NCI-H524 treated with DMSO at 0.1 percent for 48 hours (cell line): ENCODE measurements at regions not wholly inside any gene's neighbourhood (a gene's known extent, or its start where the extent isn't known, plus 50 kb on each side); places are given as distances from the start of the nearest gene placed in this dataset.

Experiments
- DNase-seq: peaks from one replicate; lab custom pipeline; 2025; lab: John Stamatoyannopoulos, UW

DNA sequence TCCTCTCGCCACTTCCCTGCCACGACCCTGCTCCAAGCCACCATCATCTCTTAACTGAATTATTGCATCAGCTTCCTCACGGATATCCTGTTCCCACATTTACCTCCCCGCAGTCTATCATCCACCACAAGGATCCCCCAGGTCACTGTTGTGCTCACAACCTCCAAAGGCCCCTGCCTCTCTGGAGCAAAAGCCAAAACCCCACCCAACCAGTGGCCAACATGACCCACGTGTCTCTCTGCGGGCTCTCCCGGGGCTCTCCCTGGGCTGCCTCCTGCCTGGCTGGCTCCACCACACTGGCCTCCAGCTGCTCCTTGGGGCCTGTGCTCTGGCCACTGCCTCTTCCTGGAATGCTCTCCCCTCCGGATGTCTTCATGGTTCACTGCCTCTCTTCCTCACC lies 809.3 kb downstream of the UQCRFS1 start:
- DNase-seq: no peak

GRCh38 chr19:28402701-28403290 lies 810.2 kb downstream of the UQCRFS1 start:
- DNase-seq: no peak

GRCh38 chr19:28401739-28402424 lies 811.1 kb downstream of the UQCRFS1 start:
- DNase-seq: no peak

GRCh38 chr19:28400953-28401671 lies 811.8 kb downstream of the UQCRFS1 start:
- no peak for DNase-seq

DNA sequence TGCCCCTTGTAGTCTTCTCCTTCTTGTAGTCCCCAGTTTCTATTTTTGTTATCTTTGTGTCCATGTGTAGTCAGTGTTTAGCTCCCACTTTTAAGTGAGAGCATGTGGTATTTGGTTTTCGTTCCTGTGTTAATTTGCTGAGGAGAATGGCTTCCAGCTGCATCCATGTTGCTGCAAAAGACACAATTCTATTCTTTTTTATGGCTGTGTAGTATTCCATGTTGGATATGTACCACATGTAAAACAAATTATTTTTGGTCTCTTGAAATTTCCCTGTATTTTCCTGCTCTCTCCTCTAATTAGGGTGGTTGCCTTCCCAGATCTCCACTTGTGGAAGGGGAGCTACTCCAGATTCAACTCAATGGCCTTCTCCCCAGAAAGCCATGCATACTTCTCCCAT lies 813.8 kb downstream of the UQCRFS1 start:
- DNase-seq: no peak

DNA sequence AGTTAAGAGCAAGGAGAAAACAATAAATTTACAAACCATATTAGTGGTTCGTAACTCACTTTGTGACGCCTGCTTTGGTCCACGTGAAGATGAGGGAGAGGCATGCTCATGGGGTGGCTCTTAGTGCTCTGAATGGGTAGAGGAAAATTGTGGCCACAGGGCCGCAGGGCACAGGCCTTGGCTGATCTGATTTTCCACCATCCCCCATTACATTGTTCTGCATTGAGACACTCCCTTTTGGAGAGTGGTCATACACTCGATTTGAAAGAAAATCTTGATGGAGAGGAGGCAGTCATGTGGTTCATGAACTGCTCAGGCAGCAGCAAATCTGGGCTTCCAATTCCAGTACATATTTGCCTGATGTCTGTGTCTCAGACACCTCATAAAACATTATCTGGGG lies 815.2 kb downstream of the UQCRFS1 start:
- DNase-seq: no peak

- DNase-seq: no peak
Measured at GRCh38 chr19:28397306-28397705, 815.6 kb downstream of the UQCRFS1 start.

GRCh38 chr19:28396287-28396831 lies 816.6 kb downstream of the UQCRFS1 start:
- no peak for DNase-seq

- no peak for DNase-seq
Measured at GRCh38 chr19:28394725-28395124, 818.2 kb downstream of the UQCRFS1 start.

GRCh38 chr19:28393574-28394336 lies 819.2 kb downstream of the UQCRFS1 start:
- DNase-seq: no peak

DNA sequence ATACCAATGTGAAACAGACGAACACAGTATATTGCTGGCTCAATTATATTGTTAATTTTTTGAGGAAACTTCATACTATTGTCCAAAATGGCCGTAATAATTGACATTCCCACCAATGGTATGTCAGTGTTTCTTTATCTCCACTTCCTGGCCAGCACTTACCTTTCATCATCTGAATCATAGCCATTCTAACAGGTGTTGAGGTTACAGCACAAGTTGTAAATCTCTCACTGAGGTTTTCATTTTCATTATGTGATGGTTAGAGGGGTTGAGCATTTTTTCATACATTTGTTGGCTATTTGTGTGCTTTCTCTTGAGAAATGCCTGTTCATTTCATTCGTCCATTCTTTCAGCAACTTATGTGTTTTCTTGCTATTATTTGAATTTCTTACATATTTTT lies 824.0 kb downstream of the UQCRFS1 start:
- DNase-seq: no peak

GRCh38 chr19:28387507-28387906 lies 825.4 kb downstream of the UQCRFS1 start:
- no peak for DNase-seq

- DNase-seq: no peak
Measured at GRCh38 chr19:28386470-28386869, 826.5 kb downstream of the UQCRFS1 start.

GRCh38 chr19:28386066-28386465 lies 826.9 kb downstream of the UQCRFS1 start:
- DNase-seq: no peak

DNA sequence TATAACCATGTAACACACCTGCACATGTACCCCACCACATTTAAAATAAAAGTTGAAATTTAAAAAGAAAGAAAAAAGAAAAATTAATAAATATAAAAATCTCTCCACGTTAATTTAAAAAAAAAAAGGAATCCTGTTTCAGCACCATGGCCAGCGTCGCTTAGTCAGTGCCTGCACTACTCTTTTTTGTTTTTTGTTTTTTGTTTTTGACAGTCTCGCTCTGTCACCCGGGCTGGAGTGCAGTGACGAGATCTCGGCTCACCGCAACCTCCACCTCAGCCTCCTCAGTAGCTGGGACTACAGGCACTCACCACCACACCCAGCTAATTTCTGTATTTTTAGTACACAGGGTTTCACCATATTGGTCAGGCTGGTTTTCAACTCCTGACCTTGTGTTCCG lies 835.9 kb downstream of the UQCRFS1 start:
- DNase-seq: no peak

- DNase-seq: no peak
Measured at GRCh38 chr19:28374971-28375370, 838.0 kb downstream of the UQCRFS1 start.

DNA sequence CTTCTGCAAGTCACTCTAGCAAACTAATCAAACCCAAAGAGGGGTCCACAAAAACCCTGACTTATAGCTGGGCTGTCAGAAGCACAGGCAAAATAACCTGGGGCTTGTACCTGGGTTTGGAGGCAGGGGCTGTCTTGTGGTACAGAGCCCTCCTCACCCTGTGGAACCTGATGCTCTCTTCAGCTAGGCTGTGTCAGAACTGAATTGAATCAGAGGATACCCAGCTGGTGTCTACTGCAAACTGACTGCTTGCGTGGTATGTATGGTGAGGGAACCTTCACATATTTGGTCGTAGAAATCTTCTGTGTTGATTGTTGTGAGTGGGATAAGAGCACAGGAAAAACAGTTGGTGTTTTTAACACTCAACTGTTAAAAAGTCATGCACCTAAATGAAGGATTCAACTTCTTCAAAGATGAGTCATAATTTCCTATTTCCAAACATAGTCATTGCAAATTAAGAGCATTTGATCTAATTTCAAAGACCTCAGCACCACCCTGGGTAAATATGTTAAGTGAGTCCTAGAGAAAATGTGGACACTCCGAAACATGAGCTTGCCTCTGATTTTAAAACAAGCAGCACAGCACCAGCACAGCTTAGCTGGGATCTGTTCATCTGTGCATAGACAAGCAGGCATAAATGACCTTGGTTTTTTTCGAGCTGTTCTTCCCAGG lies 840.2 kb downstream of the UQCRFS1 start:
- DNase-seq: no peak

- no peak for DNase-seq
Measured at GRCh38 chr19:28367146-28367545, 845.8 kb downstream of the UQCRFS1 start.

GRCh38 chr19:28363254-28363653 lies 849.7 kb downstream of the UQCRFS1 start:
- DNase-seq: no peak

DNA sequence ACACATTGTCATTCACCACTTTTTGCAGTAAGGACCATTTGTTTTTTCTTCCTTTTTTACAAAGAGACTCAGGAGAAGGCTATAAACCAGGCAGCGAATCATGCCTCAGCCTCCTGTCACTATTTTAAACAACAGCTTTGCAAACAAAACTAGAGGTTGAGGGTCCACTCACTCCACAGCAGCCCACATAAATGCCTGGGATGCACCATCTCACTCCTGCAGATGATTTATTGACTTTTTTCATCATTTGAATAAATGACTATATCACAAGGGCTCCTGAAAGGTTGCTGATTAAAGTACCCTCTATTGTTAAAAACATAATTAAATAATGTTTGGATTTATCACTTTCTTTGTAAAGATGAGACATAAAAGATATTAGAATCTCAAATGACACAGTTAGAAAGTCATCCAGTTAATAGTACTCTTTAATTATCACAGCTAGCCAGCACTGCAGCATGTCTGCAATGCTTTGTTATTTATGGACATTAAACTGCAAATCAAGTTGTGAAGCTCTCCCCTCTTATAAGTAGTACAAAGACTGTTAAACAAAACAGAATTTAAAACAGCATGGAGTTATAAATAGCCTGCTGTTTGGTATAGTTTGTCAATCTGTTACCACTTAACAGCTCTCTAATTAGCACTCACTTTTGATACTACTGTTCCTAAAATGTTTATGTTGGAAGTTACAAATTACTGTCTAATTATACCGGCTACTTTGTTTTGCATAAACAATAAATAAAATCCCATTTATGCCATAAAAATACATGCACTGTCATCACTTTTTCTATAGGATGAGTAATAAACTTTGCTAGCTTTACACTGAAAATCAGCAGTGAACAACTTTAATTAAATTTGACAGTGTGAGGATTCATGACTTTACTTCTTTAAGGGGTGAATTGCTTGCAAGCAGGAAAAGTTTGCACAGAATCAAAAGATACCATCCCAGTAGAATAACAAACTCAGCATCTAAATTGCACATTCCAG lies 853.2 kb downstream of the UQCRFS1 start:
- no peak for DNase-seq

- no peak for DNase-seq
Measured at GRCh38 chr19:28358633-28359032, 854.3 kb downstream of the UQCRFS1 start.
